Spinal cord (tissue), 9 donors: ENCODE measurements at regions not wholly inside any gene's neighbourhood (a gene's known extent, or its start where the extent isn't known, plus 50 kb on each side); places are given as distances from the start of the nearest gene placed in this dataset.

ENCODE experiments used
- DNase-seq, 6 donors: peaks; one replicate each; pipeline versions ENCODE4 v3.0.0 to v3.0.0-alpha.2; 2013 to 2015; ENCODE audit warnings: low spot score in 6 of 6, low read depth in 4 of 6
- H3K27ac ChIP-seq: one replicate; pipeline ENCODE4 v1.5.1; 2013; ENCODE audit warnings: low read depth, low read length, control low read depth
- H3K27me3 ChIP-seq: one replicate; pipeline ENCODE4 v1.6.1; 2013; ENCODE audit warnings: low read length; ENCODE audit not compliant: control insufficient read depth, insufficient read depth
- H3K36me3 ChIP-seq: one replicate; pipeline ENCODE4 v1.6.1; 2013; ENCODE audit warnings: low read length; ENCODE audit not compliant: control insufficient read depth, insufficient read depth
- H3K4me1 ChIP-seq: one replicate; pipeline ENCODE4 v1.6.1; 2013; ENCODE audit warnings: low read length; ENCODE audit not compliant: control insufficient read depth, insufficient read depth
- H3K4me3 ChIP-seq: one replicate; pipeline ENCODE4 v1.5.1; 2013; ENCODE audit warnings: low read depth, low read length, control low read depth
- H3K9me3 ChIP-seq: one replicate; pipeline ENCODE4 v1.6.1; 2013; ENCODE audit warnings: low read length; ENCODE audit not compliant: control insufficient read depth, insufficient read depth
- WGBS: methylation state at CpG from one replicate; pipeline ENCODE4 v1.1.5; 2013; ENCODE audit warnings: missing lambda C conversion rate; ENCODE audit not compliant: insufficient coverage; 5-methylcytosine and 5-hydroxymethylcytosine counted together
- donor health status: healthy.

DNA sequence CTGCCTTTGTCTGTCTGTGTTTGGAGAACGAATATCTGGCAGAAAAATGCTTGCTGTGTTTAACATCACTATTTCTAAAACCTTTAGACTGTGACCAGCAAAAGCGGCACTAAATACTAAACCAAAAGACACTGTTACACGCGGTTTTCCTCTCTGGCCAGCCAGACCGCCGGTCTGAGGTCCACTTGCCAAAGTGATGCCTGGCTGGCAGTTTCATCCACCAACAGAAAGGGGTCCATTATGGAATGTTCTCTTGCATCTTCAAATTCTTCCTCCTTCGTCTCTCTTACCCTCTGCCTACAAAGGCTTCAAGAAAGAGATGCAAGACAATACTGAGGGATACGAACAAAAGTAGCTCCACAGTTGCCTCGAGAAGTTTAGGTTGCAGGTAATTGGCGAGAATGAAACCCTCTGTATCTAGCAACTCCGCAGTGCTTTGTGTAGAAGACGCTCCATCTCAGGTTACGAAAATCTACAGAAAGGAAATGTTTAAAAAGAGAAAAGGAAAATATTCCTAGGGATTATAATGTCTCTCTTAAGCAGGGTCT, 176.6 kb downstream of the TRIM27 start:
- no peaks in the 10 kb centered on the region for H3K4me1 ChIP-seq
- 5% methylated on average over 5 of the region's 13 CpGs for WGBS
- no peaks in the 10 kb centered on the region for H3K9me3 ChIP-seq
- H3K27me3 ChIP-seq = peaks cover 83% of the 10 kb centered on the region
- no peak overlapping the region for H3K4me3 ChIP-seq
- H3K27ac ChIP-seq = no peak overlapping the region
- H3K36me3 ChIP-seq = no peaks in the 10 kb centered on the region
- no peak for DNase-seq

DNA sequence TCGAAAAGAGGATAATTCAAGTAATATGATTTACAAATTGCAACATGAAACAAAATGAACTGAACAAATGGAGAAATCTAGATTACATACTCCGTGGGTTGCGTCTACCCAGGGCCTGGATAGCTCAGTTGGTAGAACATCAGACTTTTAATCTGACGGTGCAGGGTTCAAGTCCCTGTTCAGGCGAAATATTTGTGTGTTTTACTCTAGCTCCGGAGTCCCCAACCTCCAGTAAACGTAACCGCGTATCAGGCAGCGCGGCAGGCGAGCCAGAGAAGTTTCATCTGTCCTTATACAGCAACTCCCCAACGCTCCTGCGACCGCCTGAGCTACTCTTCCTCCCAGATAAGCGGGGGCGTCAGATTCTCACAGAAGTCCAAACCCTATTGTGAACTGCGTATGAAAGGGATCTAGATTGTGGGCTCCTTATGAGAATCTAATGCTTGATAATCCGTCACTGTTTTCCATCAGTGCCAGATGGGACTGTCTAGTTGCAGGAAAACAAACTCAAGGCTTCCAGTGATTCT, 176.1 kb downstream of the TRIM27 start:
- H3K9me3 ChIP-seq = no peaks in the 10 kb centered on the region
- 1% methylated on average over 9 of the region's 19 CpGs for WGBS
- H3K4me3 ChIP-seq = no peak overlapping the region
- H3K36me3 ChIP-seq = no peaks in the 10 kb centered on the region
- no peak overlapping the region for H3K27ac ChIP-seq
- DNase-seq = peak in 1 of 6 donors; percentile 12
- H3K27me3 ChIP-seq = peaks cover 83% of the 10 kb centered on the region
- no peaks in the 10 kb centered on the region for H3K4me1 ChIP-seq

DNA sequence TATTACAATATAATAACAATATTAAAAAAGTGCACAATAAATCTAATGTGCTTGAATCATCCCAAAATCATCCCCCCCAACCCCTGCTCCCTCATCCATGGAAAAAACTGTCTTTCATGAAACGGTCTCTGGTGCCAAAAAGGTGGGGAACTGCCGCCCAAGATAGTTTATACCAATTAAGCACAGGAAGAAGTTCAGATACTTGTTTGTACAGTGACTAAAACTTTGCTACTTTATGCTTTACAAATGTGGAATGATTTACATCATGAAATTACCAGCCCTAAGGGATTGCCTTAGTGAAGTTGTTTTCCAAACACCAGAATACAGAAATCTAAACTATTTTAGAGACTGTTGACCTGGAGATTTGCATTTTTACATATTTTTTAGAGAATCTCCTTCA, 175.6 kb downstream of the TRIM27 start:
- H3K4me1 ChIP-seq = no peaks in the 10 kb centered on the region
- H3K9me3 ChIP-seq = no peaks in the 10 kb centered on the region
- H3K36me3 ChIP-seq = no peaks in the 10 kb centered on the region
- WGBS = no CpG with 5 or more reads among the region's 2 CpGs
- H3K27ac ChIP-seq = no peak overlapping the region
- H3K4me3 ChIP-seq = no peak overlapping the region
- no peak for DNase-seq
- peaks cover 80% of the 10 kb centered on the region for H3K27me3 ChIP-seq

DNA sequence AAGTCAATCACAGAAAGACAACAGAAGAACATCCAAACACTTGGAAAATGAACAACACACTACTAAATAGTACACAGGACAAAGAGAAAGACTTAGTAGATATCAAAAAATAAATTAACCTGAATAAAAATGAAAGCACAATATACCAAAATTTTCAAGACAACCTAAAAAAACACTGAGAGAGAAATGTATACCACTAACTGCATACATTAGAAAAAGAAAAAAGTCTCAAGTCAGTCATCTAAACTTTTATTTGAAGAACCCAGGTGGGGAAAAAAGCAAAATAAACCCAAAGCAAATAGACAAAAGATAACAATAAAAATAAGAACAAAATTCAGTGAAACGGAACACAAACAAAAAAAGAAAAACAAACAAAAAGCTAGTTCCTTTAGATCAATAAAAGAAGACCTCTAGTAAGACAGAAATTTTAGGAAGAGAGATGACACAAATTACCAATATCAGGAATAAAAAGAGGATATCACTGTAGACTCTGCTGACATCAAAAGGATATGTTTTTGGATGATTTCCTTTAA, 172.8 kb downstream of the TRIM27 start:
- WGBS = no CpG with 5 or more reads among the region's 1 CpG
- Histone ChIP-seq H3K4me3 (no peak overlapping the region), H3K36me3 (no peaks in the 10 kb centered on the region), H3K27me3 (peaks cover 67% of the 10 kb centered on the region), H3K4me1 (no peaks in the 10 kb centered on the region), H3K9me3 (no peaks in the 10 kb centered on the region), H3K27ac (no peak overlapping the region)
- no peak for DNase-seq

DNA sequence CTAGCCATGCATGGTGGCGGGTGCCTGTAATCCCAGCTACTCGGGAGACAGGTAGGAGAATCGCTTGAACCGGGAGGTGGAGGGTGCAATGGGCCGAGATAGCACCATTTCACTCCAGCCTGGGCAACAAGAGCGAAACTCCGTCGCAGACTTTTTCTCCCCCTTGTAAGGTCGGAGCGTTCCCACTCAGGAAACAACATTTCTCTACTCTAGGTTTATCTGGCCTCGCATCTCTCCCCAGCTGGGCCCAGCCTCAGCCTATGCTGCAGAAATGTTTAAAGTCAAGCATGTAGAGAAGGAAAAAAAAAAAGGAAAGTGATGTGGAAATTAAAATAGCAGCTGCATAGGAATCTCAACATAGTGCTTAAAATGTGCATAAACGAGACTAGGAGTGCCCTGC, 172.3 kb downstream of the TRIM27 start:
- H3K36me3 ChIP-seq = no peaks in the 10 kb centered on the region
- H3K4me3 ChIP-seq = no peak overlapping the region
- no peak for DNase-seq
- H3K9me3 ChIP-seq = no peaks in the 10 kb centered on the region
- H3K27me3 ChIP-seq = peaks cover 67% of the 10 kb centered on the region
- 38% methylated on average over 4 of the region's 12 CpGs for WGBS
- no peaks in the 10 kb centered on the region for H3K4me1 ChIP-seq
- H3K27ac ChIP-seq = no peak overlapping the region

DNA sequence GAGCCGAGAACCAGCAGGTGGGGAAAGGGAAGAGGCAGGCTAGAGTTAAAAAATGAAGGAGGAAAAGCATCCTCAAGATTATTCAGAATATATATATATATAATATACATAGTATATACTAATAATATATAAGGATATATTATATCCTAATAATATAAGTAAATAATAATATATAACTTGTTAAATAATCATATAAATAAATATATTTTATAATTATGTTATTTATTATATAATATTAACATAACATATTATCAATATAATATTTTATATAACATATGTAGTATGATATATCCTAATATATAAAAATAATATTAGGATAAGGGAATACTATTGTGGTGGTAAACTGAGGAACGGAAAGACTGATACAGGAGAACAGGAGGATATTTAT, 171.8 kb downstream of the TRIM27 start:
- no peak overlapping the region for H3K27ac ChIP-seq
- H3K9me3 ChIP-seq = no peaks in the 10 kb centered on the region
- H3K4me3 ChIP-seq = no peak overlapping the region
- DNase-seq = no peak
- no peaks in the 10 kb centered on the region for H3K36me3 ChIP-seq
- H3K27me3 ChIP-seq = peaks cover 68% of the 10 kb centered on the region
- H3K4me1 ChIP-seq = no peaks in the 10 kb centered on the region
- WGBS = 71% methylated on average over 1 of the region's 2 CpGs

DNA sequence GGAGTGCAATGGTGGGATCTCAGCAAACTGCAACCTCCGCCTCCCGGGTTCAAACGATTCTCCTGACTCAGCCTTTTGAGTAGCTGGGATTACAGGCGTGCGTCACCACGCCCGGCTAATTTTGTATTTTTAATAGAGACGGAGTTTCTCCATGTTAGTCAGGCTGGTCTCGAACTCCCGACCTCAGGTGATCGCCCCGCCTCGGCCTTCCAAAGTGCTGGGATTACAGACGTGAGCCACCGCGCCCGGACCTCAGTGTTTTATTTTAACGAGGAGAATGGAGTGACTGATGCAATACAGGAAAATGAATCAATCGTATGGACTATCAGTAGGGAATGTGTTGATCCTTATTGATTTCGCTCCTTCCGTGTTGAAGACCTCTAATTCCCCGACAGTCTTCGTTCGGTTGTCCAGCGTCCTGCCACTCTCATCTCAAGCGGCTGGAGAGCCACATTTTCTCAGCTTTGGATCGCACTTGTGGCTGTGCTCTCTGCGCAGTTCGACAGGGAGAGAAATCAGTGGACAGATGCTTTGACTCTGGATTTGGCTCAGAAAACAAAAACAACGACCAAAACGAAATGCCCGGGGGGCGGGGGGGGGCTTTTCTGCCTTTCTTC, 166.2 kb downstream of the TRIM27 start:
- Histone ChIP-seq H3K36me3 (no peaks in the 10 kb centered on the region), H3K4me1 (no peaks in the 10 kb centered on the region), H3K4me3 (no peak overlapping the region), H3K27me3 (peaks cover 76% of the 10 kb centered on the region), H3K27ac (no peak overlapping the region), H3K9me3 (no peaks in the 10 kb centered on the region)
- no peak for DNase-seq
- 11% methylated on average over 33 of the region's 33 CpGs for WGBS

DNA sequence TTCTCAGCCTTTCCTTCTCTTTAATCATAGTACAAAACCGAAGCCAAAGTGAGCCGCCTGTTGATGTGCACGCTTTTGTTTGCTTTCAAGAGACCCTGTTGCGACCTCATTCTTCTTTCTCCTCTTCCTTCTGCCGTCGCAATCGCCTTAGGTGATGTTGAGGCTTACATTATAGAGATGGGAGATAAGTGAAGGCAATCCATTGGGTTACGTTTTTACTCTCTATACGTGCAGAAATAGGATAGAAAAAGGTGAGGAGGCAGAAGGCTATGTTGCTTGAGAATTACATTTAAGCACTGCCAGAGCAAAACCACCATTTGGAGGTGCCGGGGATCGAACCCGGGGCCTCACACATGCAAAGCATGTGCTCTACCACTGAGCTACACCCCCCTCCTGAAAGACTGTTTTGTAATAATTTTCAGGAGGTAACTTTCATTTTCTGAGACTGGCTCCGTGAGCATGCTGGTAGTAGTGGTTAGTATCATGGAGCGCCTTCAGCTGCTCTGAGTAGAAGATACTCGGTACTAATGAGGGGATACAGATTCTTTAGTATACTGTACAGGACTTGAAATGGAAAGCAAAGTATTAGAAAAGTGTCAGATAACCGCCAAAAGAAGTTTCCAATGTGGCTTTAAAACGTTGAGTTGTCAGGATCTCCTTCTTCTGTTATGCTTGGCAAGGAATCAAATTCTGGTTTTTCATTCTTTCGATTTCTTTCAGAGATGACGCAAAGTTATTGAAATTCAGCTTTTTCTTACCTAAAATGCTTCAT, 165.6 kb downstream of the TRIM27 start:
- Histone ChIP-seq H3K4me1 (no peaks in the 10 kb centered on the region), H3K36me3 (no peaks in the 10 kb centered on the region), H3K4me3 (no peak overlapping the region), H3K9me3 (no peaks in the 10 kb centered on the region), H3K27ac (no peak overlapping the region), H3K27me3 (peaks cover 79% of the 10 kb centered on the region)
- WGBS = 5% methylated on average over 4 of the region's 19 CpGs
- peak in 1 of 6 donors; percentile 22 for DNase-seq

DNA sequence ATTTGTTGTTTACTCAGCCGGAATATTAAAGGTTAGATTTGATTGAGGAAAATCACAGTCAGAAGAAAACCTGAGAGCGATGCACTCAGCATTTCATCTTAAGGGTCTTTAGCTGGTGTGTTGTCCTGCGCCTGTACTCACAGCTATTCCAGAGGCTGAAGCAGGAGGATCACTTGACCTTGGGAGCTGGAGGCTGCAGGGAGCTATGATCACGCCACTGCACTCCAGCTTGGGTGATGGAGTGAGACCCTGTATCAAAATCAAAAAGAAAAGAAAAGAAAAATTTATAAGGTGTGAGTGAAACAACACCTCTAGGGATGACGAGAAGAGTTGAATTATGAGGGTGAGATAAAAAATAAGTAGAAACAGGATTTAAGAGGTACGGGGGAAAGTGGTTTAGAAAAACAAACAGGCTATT, 165.0 kb downstream of the TRIM27 start:
- no peak for DNase-seq
- Histone ChIP-seq H3K9me3 (no peaks in the 10 kb centered on the region), H3K36me3 (no peaks in the 10 kb centered on the region), H3K27ac (no peak overlapping the region), H3K4me1 (no peaks in the 10 kb centered on the region), H3K27me3 (peaks cover 85% of the 10 kb centered on the region), H3K4me3 (no peak overlapping the region)
- WGBS = 65% methylated on average over 4 of the region's 6 CpGs
